ENCODE measurements at regions not wholly inside any gene's neighbourhood (a gene's known extent, or its start where the extent isn't known, plus 50 kb on each side); places are given as distances from the start of the nearest gene placed in this dataset.

DNA sequence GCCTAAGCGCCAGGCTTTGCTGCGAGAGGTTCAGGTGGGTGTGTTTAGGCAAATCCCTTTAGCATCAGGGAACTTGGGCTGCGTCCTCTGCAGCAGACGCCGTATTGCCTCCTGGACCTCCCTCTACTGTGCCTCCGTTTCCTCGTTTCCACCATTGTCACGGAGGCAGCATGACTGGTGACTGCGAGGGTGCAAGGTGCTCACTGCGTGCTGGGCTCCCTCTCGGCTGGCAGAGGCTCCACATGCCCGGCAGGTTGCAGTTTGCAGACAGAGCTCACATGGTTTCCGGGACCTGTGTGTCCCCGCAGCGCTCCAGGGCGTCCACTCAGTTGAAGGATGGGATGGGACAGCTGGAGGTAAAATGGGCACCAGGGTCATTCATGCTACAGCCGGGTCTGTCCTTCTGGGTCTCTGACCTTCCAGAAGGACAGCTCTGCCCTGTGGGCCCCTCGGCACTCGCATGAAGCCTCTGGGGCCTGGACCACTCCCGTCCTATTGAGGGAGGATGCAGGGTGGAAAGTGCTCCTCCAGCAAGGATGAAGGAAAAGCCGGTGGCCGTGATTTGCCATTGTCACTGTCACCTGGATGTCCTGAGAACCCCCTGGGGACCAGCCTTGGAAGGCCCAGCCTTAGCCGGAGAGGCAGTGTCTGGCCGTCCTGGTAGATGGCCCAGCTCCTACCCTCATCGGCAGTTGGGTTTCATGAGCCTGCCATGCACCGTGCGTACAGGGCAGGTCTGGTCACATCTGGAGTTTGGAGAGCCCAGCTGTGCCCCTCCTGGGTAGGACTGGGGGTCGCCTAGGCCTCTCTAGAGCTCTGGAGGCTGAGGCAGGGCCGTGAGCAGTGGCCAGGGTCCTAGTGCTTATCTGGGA is 146.5 kb downstream of the KIF26A start:
- TF ChIP-seq, protein P1, sequence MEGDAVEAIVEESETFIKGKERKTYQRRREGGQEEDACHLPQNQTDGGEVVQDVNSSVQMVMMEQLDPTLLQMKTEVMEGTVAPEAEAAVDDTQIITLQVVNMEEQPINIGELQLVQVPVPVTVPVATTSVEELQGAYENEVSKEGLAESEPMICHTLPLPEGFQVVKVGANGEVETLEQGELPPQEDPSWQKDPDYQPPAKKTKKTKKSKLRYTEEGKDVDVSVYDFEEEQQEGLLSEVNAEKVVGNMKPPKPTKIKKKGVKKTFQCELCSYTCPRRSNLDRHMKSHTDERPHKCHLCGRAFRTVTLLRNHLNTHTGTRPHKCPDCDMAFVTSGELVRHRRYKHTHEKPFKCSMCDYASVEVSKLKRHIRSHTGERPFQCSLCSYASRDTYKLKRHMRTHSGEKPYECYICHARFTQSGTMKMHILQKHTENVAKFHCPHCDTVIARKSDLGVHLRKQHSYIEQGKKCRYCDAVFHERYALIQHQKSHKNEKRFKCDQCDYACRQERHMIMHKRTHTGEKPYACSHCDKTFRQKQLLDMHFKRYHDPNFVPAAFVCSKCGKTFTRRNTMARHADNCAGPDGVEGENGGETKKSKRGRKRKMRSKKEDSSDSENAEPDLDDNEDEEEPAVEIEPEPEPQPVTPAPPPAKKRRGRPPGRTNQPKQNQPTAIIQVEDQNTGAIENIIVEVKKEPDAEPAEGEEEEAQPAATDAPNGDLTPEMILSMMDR (IDR thresholded peaks at IDR 0.05; ENCODE audit: borderline replicate concordance, insufficient read depth, low read depth, low read length) = no peak
- no peak overlapping the region for H3K4me3 ChIP-seq (ENCODE audit: low read depth, low read length)

DNA sequence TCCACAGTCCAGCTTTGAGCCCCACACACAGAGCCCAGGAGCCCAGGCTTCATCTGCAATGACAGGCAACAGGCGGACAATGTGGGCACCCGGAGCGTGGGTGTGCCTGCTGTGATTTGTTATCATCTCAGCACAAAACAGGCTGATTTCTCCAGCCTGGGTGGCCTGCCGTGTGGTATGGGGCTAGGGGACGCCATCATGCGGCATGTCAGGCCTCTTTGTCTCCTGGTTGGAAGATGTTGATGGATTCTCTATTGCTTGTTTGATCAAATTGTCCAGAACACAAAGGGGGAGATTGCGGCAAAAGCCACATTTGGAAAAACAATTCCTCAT is 147.1 kb downstream of the KIF26A start:
- TF ChIP-seq, protein P1 (IDR thresholded peaks at IDR 0.05; ENCODE audit: borderline replicate concordance, insufficient read depth, low read depth, low read length) = no peak
- no peak overlapping the region for H3K4me3 ChIP-seq (ENCODE audit: low read depth, low read length)

DNA sequence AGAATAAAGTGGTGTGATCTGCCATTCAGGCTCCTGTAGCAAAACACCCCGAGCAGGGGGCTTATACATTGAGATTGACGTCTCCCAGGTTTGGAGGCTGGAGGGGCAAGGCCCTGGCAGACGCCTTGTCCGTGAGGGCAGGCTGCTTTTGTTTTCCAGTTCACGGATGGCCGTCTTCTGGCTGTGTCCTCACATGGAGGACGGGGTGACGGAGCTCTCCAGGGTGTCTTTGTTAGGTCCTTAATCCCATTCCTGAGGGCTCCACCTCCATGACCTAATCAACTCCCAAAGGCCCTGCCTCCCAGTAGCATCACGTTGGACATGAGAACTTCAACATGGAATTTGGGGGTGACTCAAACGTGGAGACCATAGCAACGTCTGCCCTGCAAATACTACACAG is 147.7 kb downstream of the KIF26A start:
- TF ChIP-seq, protein P1 (IDR thresholded peaks at IDR 0.05; ENCODE audit: borderline replicate concordance, insufficient read depth, low read depth, low read length) = no peak
- no peak overlapping the region for H3K4me3 ChIP-seq (ENCODE audit: low read depth, low read length)

DNA sequence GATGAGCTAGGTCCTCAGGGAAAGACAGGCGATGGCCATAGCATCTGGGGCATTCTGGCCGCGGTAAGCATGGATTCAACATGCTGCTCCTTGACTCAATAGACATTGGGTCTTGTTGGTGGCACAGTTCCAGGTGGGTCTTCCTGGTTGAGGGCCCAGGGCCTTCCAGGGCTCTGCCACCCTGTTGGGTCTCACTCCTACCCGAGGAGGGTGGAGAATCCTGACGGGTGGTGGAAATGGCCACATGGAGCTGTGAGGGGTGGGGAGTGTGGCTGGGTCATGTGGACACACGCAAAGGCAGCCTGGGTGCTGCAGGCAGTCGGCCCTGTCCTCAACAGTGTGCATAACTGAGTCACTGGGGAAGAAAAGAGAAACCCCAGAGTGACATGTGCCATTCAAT is 148.1 kb downstream of the KIF26A start:
- TF ChIP-seq, protein P1 (IDR thresholded peaks at IDR 0.05; ENCODE audit: borderline replicate concordance, insufficient read depth, low read depth, low read length) = no peak
- H3K4me3 ChIP-seq (ENCODE audit: low read depth, low read length) = no peak overlapping the region

DNA sequence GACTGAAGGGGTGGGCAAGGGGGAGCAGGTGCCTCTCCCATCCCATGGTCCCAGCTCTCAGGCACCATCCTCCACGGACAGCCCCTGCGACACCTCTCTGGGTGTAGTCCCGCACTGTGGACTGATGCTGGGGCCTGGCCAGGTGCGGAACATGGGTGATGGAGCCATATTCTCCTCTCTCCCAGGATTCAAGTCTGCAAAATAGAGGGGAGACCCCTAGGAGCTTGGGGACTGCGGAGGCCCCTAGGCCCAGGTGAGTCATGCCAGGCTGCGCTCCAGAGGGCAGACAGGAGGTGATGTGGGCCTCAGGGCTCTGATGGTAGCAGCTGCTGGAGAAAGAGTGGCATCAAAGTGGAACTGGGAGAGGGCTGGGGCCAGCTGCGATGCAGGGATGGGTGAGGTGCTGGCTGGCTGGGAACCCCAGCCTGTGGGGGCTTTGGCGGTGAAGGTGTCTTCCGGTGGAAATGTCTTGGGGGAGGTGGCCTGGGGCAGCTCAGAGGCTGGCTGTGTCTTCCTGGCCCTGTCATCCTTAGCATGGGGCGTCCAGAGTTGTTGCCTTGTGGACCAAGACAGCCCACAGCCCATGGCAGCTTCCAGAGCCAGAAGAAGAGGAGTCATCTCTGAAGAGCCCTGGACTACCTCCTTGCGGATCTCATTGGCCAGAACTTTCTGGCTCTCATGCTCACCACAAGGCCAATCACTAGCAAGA is 149.1 kb downstream of the KIF26A start:
- TF ChIP-seq, protein P1 (IDR thresholded peaks at IDR 0.05; ENCODE audit: borderline replicate concordance, insufficient read depth, low read depth, low read length) = no peak
- no peak overlapping the region for H3K4me3 ChIP-seq (ENCODE audit: low read depth, low read length)

DNA sequence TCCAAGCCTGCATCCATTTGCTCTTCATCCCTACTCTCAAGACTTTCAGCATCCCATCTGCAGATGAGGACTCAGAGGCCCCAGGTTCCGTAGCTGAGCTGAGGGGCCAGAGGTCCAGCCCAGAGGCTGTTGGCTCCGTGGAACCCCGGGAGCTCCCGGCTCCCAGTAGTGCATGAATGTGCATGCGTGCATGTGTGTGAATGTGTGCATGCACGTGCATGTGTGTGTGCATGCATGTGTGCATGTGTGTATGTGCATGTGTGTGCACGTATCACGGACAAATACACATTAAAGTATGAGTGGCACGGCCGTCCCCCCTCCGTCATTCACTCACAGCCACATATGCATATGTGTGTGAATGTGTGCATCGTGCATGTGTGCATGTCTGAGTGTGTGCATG is 149.9 kb downstream of the KIF26A start:
- TF ChIP-seq, protein P1 (IDR thresholded peaks at IDR 0.05; ENCODE audit: borderline replicate concordance, insufficient read depth, low read depth, low read length) = no peak
- H3K4me3 ChIP-seq (ENCODE audit: low read depth, low read length) = no peak overlapping the region

DNA sequence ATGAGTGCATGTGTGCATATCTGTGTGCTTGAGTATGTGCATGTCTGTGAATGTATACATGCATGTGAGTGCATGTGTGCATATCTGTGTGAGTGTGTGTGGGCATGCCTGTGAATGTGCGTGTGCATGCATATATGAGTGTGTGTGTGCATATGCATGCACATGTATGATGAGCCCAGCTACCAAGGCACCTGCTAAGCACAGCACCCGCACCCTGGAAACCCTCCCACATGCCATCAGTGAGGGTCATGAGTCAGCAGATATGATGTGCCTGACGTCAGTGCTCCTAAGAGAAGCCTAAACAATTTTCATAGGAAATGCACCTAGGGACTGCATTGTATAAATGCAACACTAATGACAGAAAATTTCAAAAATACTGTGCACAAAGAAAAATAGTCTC is 151.1 kb downstream of the KIF26A start:
- TF ChIP-seq, protein P1 (IDR thresholded peaks at IDR 0.05; ENCODE audit: borderline replicate concordance, insufficient read depth, low read depth, low read length) = no peak
- no peak overlapping the region for H3K4me3 ChIP-seq (ENCODE audit: low read depth, low read length)

Data from GM12875 (cell line).